ENCODE measurements at regions not wholly inside any gene's neighbourhood (a gene's known extent, or its start where the extent isn't known, plus 50 kb on each side); places are given as distances from the start of the nearest gene placed in this dataset.

- TF ChIP-seq CTCF (IDR thresholded peaks at IDR 0.05; ENCODE audit: low read length): no peak
- TF ChIP-seq EZH2 (optimal IDR thresholded peaks at IDR 0.05; ENCODE audit: low read depth, low read length): no peak
- no peak for TF ChIP-seq EZH2phosphoT487 (IDR thresholded peaks at IDR 0.05; ENCODE audit: low read length)
Measured at GRCh38 chr6:19311786-19312185, 525.4 kb upstream of the ID4 start.

All from MM.1S (cell line).